Hepatocyte (in vitro differentiated cells): ENCODE measurements at regions not wholly inside any gene's neighbourhood (a gene's known extent, or its start where the extent isn't known, plus 50 kb on each side); places are given as distances from the start of the nearest gene placed in this dataset.

Source experiments
- EZH2 ChIP-seq: fragments of 200-600 bp; sonication (generic); IDR thresholded peaks from 2 replicates; pipeline ENCODE4 v1.6.1; 2016; ENCODE audit warnings: antibody characterized with exemption, mild to moderate bottlenecking, borderline replicate concordance
- TF ChIP-seq, protein P1 (sequence below): fragments of 200-600 bp; sonication (generic); IDR thresholded peaks from 2 replicates; pipeline ENCODE4 v1.5.1; 2016; ENCODE audit warnings: antibody characterized with exemption, mild to moderate bottlenecking; ENCODE audit not compliant: poor library complexity

DNA sequence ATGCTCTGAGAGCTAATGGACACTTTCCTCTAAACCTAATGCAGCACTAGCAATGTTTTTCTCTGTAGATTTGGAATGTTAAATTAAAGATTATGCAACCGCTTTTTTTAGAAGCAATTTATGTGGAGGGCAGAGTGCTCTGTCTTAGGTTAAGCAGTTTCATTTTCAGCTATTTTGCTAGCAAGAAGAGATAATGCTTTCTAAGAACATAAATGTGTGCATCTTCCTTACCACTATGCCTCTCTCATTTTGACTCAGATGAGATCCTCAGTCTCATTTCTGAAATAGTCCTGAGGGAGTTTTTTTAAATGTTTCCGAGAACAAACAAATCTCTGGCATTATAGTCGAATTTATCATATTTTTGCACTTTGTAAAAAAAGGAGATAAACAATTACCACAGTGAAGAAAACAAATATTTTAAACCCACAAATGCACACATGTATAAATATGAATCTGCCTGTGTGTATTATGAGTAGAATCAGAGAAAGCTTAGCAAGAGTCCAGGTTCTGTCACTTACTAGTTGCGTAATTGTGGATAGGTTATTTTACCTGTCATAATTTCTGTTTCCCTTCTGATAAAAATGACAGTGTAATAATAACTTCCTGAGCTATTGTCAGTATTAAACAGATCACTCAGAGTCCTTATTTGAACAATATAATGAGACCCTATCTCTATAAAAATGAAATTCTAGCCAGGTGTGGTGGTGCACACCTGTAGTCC, 207.7 kb upstream of the CRIM1 start:
- TF ChIP-seq, protein P1, sequence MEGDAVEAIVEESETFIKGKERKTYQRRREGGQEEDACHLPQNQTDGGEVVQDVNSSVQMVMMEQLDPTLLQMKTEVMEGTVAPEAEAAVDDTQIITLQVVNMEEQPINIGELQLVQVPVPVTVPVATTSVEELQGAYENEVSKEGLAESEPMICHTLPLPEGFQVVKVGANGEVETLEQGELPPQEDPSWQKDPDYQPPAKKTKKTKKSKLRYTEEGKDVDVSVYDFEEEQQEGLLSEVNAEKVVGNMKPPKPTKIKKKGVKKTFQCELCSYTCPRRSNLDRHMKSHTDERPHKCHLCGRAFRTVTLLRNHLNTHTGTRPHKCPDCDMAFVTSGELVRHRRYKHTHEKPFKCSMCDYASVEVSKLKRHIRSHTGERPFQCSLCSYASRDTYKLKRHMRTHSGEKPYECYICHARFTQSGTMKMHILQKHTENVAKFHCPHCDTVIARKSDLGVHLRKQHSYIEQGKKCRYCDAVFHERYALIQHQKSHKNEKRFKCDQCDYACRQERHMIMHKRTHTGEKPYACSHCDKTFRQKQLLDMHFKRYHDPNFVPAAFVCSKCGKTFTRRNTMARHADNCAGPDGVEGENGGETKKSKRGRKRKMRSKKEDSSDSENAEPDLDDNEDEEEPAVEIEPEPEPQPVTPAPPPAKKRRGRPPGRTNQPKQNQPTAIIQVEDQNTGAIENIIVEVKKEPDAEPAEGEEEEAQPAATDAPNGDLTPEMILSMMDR = no peak
- no peak for TF ChIP-seq EZH2
